ENCODE measurements at regions not wholly inside any gene's neighbourhood (a gene's known extent, or its start where the extent isn't known, plus 50 kb on each side); places are given as distances from the start of the nearest gene placed in this dataset.

DNA sequence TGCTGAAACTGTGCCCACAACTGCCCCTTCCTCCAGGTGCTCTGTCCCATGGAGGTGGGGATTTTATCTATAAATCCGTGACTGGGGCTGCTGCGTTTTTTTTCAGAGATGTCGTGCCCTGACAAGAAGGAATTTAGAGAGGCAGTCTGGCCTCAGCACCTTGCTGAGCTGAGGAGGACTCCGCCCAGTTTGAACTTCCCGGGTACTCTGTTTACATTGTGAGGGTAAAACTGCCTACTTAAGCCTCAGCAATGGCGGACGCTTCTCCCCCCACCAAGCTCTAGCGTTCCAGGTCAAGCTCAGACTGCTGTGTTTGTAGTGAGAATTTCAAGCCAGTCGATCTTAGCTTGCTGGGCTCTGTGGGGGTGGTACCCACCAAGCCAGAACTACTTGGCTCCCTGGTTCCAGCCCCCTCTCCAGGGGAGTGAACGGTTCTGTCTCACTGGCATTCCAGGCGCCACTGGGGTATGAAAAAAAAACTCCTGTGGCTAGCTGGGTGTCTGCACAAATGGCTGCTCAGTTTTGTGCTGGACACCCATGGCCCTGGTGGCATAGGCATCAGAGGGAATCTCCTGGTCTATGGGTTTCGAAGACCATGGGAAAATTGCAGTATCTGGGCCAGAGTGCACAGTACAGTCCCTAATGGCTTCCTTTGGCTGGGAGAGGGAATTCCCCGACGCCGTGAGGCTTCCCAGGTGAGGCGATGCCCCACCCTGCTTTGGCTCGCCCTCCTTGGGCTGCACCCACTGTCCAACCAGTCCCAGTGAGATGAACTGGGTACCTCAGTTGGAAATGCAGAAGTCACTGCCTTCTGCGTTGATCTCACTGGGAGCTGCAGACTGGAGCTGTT is 68.5 kb upstream of the SGO1 start:
- CTCF ChIA-PET: no interaction called here
- TF ChIP-seq SP1 (IDR thresholded peaks at IDR 0.05; ENCODE audit: low read depth): no peak
- no peak for TF ChIP-seq REST (IDR thresholded peaks at IDR 0.05; ENCODE audit: low read depth)
- TF ChIP-seq POLR2AphosphoS5 (IDR thresholded peaks at IDR 0.05; ENCODE audit: low read depth, low read length): no peak
- TF ChIP-seq ZNF274 (IDR thresholded peaks at IDR 0.05; ENCODE audit: low read depth, low read length): no peak
- no peak for TF ChIP-seq POLR2A (IDR thresholded peaks at IDR 0.05; ENCODE audit: borderline replicate concordance, extremely low read depth, insufficient read depth, insufficient read length)
- TF ChIP-seq JUND (IDR thresholded peaks at IDR 0.05): no peak
- no peak for TF ChIP-seq YY1 (IDR thresholded peaks at IDR 0.05; ENCODE audit: extremely low read depth, insufficient replicate concordance, low read depth, low read length)
- TF ChIP-seq ELF1 (IDR thresholded peaks at IDR 0.05; ENCODE audit: borderline replicate concordance, low read depth): no peak
- no peak overlapping the region for H3K9ac ChIP-seq (ENCODE audit: low read length)
- RAD21 ChIA-PET (ENCODE audit: low non-redundant PET in 1 of 2, low total read pairs in 2 of 2, uncharacterized antibody in 2 of 2, unreplicated experiment in 2 of 2): no interaction called here
- no peak overlapping the region for H3K4me2 ChIP-seq (ENCODE audit: low read length)
- intact Hi-C loops (cut with micrococcal nuclease): no loop called here
- no peak overlapping the region for H3K4me3 ChIP-seq (replicated peaks in 1 of 2; ENCODE audit: low read depth in 1 of 2, low read length in 2 of 2)
- POLR2A ChIA-PET: no interaction called here
- DNase-seq (ENCODE audit: low read depth, low spot score): no peak
- H3K27ac ChIP-seq (ENCODE audit: low read depth, low read length): no peak overlapping the region
- no peaks in the 10 kb centered on the region for H3K9me2 ChIP-seq (ENCODE audit: insufficient read depth)
- BruUV-seq (replicated peaks): no TSS peak
- no peaks in the 10 kb centered on the region for H3K27me3 ChIP-seq (ENCODE audit: insufficient read depth, low read length)
- H3K9me3 ChIP-seq (ENCODE audit: control insufficient read depth in 1 of 2, insufficient read depth in 1 of 2, low read depth in 1 of 2, low read length in 2 of 2): no peaks in the 10 kb centered on the region
- no peaks in the 10 kb centered on the region for H3K4me1 ChIP-seq (ENCODE audit: control insufficient read depth in 1 of 2, insufficient read depth in 2 of 2, low read length in 2 of 2)
- no peak for ATAC-seq
- H3K79me2 ChIP-seq (ENCODE audit: insufficient read depth, low read length): no peaks in the 10 kb centered on the region
- no peaks in the 10 kb centered on the region for H4K20me1 ChIP-seq (ENCODE audit: insufficient read depth)
- H3K36me3 ChIP-seq (ENCODE audit: control insufficient read depth in 1 of 2, insufficient read depth in 2 of 2, low read length in 2 of 2): no peaks in the 10 kb centered on the region
- no peak overlapping the region for H2AFZ ChIP-seq (ENCODE audit: low read depth, low read length, poor library complexity, severe bottlenecking)

Data from HCT116 (cell line).